Mesothelial cell of epicardium (in vitro differentiated cells): ENCODE measurements at regions not wholly inside any gene's neighbourhood (a gene's known extent, or its start where the extent isn't known, plus 50 kb on each side); places are given as distances from the start of the nearest gene placed in this dataset.

Experiments
- DNase-seq, 2 experiments: peaks; one replicate each; pipeline ENCODE4 v3.0.0; 2021; ENCODE audit warnings: low spot score in 2 of 2; ENCODE audit not compliant: unreplicated experiment in 2 of 2
- H3K27ac Mint-ChIP-seq: 2 replicates; pipeline ENCODE4 v1.8.0; 2021; ENCODE audit warnings: mixed read lengths
- H3K27me3 Mint-ChIP-seq: 2 replicates; pipeline ENCODE4 v1.8.0; 2021; ENCODE audit warnings: low read depth, mixed read lengths
- H3K36me3 Mint-ChIP-seq: 2 replicates; pipeline ENCODE4 v1.8.0; 2021; ENCODE audit warnings: mixed read lengths
- H3K4me1 Mint-ChIP-seq: 2 replicates; pipeline ENCODE4 v1.8.0; 2021; ENCODE audit warnings: mixed read lengths
- H3K4me3 Mint-ChIP-seq: 2 replicates; pipeline ENCODE4 v1.8.0; 2021; ENCODE audit warnings: mild to moderate bottlenecking, moderate library complexity, mixed read lengths
- H3K9me3 Mint-ChIP-seq: 2 replicates; pipeline ENCODE4 v1.8.0; 2021; ENCODE audit warnings: mixed read lengths
- CTCF ChIP-seq: fragments of 200-600 bp; sonication (generic); IDR thresholded peaks from one replicate; pipeline ENCODE4 v1.5.0; 2021; ENCODE audit warnings: antibody characterized with exemption; ENCODE audit not compliant: unreplicated experiment

DNA sequence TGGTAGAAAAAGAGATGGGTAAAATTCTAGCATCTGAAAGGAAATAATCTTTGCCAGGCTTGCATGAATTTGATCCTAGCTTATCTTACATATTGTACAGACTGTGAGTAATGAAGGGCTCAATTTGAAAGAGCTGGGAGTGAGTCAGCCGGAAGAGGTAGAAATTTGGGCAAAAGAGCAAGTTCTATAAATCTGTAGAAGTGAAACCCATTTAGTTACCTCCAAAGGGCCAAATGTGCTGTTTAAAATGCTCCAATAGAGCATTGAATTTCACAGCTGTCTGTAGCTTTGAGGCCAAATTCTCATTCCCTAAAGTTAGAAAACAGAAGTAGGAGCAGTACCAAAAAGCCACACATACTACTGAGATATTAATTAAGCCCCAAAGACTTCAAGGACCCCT, 466.1 kb downstream of the BTBD3 start:
- Mint-ChIP-seq H3K4me1 (peaks cover 4% of the 10 kb centered on the region), H3K36me3 (no peaks in the 10 kb centered on the region), H3K4me3 (no peak overlapping the region), H3K27ac (no peak overlapping the region), H3K27me3 (no peaks in the 10 kb centered on the region), H3K9me3 (no peaks in the 10 kb centered on the region)
- DNase-seq: no peak
- no peak for TF ChIP-seq CTCF

DNA sequence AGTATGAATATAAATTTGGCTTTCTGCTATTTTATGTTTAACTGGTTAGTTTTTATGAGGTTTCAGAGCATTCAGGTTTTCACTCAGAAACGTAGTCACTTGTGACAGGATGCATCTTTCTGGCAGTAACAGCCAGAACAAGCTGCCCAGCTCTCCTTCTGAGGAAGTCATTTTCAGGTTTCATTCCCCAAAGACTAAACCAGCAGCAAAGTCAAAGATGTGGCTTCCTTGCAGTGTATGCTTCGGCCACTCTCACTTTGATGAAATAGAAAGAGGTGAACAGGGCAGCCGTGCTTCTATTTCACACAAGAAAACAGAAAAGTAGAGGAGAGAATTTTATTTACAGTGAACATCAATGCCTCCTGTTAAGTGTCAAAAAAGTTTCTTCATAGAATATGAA, 469.1 kb downstream of the BTBD3 start:
- H3K9me3 Mint-ChIP-seq: peaks cover 3% of the 10 kb centered on the region
- H3K4me3 Mint-ChIP-seq: no peak overlapping the region
- peaks cover 2% of the 10 kb centered on the region for H3K4me1 Mint-ChIP-seq

GRCh38 chr20:12391099-12391498, 473.4 kb downstream of the BTBD3 start:
- Mint-ChIP-seq H3K27ac (no peak overlapping the region), H3K27me3 (no peaks in the 10 kb centered on the region), H3K9me3 (peaks cover 8% of the 10 kb centered on the region), H3K36me3 (no peaks in the 10 kb centered on the region), H3K4me3 (no peak overlapping the region), H3K4me1 (peaks cover 14% of the 10 kb centered on the region)
- TF ChIP-seq CTCF: no peak
- DNase-seq: no peak

More for the DNA sequence above, 469.1 kb downstream of the BTBD3 start:
- Mint-ChIP-seq H3K27ac (no peak overlapping the region), H3K27me3 (no peaks in the 10 kb centered on the region), H3K36me3 (no peaks in the 10 kb centered on the region)
- TF ChIP-seq CTCF: no peak
- DNase-seq: no peak

GRCh38 chr20:12394786-12395185, 477.1 kb downstream of the BTBD3 start:
- H3K27me3 Mint-ChIP-seq: no peaks in the 10 kb centered on the region
- H3K4me1 Mint-ChIP-seq: peaks cover 14% of the 10 kb centered on the region
- no peak for DNase-seq
- H3K4me3 Mint-ChIP-seq: no peak overlapping the region
- peaks cover 8% of the 10 kb centered on the region for H3K9me3 Mint-ChIP-seq
- no peaks in the 10 kb centered on the region for H3K36me3 Mint-ChIP-seq
- no peak for TF ChIP-seq CTCF
- no peak overlapping the region for H3K27ac Mint-ChIP-seq

DNA sequence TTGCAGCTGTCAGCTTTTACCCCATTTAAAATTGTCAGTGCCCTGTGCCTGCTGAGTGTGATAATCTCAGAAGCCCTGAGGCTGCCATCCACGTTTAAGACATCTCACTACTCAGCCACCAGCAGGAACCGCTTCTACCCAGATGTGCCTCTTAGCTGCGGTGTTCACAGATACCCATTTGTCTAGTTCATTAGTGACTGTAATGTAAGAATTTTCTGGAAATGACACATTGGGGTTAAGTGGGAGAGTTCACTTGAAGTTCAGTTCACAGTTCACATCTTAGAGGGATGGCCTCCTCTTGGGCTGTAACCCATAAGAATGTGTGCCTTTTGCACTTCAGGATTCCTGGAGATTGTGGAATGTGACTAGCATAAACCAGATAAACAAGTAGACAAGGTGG, 477.7 kb downstream of the BTBD3 start:
- Mint-ChIP-seq H3K4me3 (no peak overlapping the region), H3K4me1 (peaks cover 12% of the 10 kb centered on the region), H3K36me3 (no peaks in the 10 kb centered on the region), H3K9me3 (peaks cover 8% of the 10 kb centered on the region), H3K27ac (peak overlapping the region; percentile 50), H3K27me3 (no peaks in the 10 kb centered on the region)
- DNase-seq: no peak
- no peak for TF ChIP-seq CTCF

- Mint-ChIP-seq H3K27ac (peak overlapping the region; percentile 50), H3K9me3 (peaks cover 8% of the 10 kb centered on the region), H3K4me1 (peaks cover 12% of the 10 kb centered on the region), H3K4me3 (no peak overlapping the region), H3K27me3 (no peaks in the 10 kb centered on the region), H3K36me3 (no peaks in the 10 kb centered on the region)
- no peak for DNase-seq
- TF ChIP-seq CTCF: no peak
Observed at GRCh38 chr20:12395760-12396159, 478.1 kb downstream of the BTBD3 start.
